H9 (cell line): ENCODE measurements at regions not wholly inside any gene's neighbourhood (a gene's known extent, or its start where the extent isn't known, plus 50 kb on each side); places are given as distances from the start of the nearest gene placed in this dataset.

ENCODE experiments used
- DNase-seq: peaks from one replicate; pipeline ENCODE4 v3.0.0-alpha.2; 2017
- H2AFZ ChIP-seq: one replicate; pipeline ENCODE4 v1.6.1; 2013; ENCODE audit warnings: mild to moderate bottlenecking, low read length, control low read depth, moderate library complexity
- H2AK5ac ChIP-seq: 2 replicates; pipeline ENCODE4 v1.6.1; 2013; ENCODE audit warnings: low read length, control low read depth, mixed read lengths; ENCODE audit not compliant: insufficient read length
- H2BK120ac ChIP-seq: one replicate; pipeline ENCODE4 v1.6.1; 2013; ENCODE audit warnings: low read depth, mild to moderate bottlenecking, low read length, control low read depth, inconsistent platforms; ENCODE audit not compliant: poor library complexity, severe bottlenecking
- H2BK12ac ChIP-seq: 2 replicates; pipeline ENCODE4 v1.6.1; 2013; ENCODE audit warnings: low read length, control low read depth, mixed read lengths, low read depth; ENCODE audit not compliant: insufficient read length
- H2BK15ac ChIP-seq: 2 replicates; pipeline ENCODE4 v1.6.1; 2013; ENCODE audit warnings: low read depth, low read length, control low read depth
- H2BK20ac ChIP-seq: one replicate; pipeline ENCODE4 v1.6.1; 2013; ENCODE audit warnings: low read depth, mild to moderate bottlenecking, low read length, control low read depth, inconsistent platforms; ENCODE audit not compliant: poor library complexity, severe bottlenecking
- H2BK5ac ChIP-seq: 2 replicates; pipeline ENCODE4 v1.6.1; 2013; ENCODE audit warnings: low read length, control low read depth, mixed read lengths; ENCODE audit not compliant: insufficient read length
- H3K14ac ChIP-seq: 2 replicates; pipeline ENCODE4 v1.6.1; 2013; ENCODE audit warnings: low read length, control low read depth; ENCODE audit not compliant: insufficient read depth
- H3K18ac ChIP-seq: 2 replicates; pipeline ENCODE4 v1.6.1; 2013; ENCODE audit warnings: low read depth, mild to moderate bottlenecking, mixed read lengths, low read length, control low read depth; ENCODE audit not compliant: insufficient read length
- H3K23ac ChIP-seq: 2 replicates; pipeline ENCODE4 v1.6.1; 2013; ENCODE audit warnings: low read length, control low read depth, mixed read lengths, low read depth; ENCODE audit not compliant: insufficient read length
- H3K23me2 ChIP-seq: 2 replicates; pipeline ENCODE4 v1.6.1; 2013; ENCODE audit warnings: low read depth, mild to moderate bottlenecking, mixed read lengths, low read length, control low read depth; ENCODE audit not compliant: insufficient read length, poor library complexity, severe bottlenecking
- H3K27ac ChIP-seq: 2 replicates; pipeline ENCODE4 v1.5.1; 2013; ENCODE audit warnings: low read length, control low read depth, mixed read lengths, low read depth; ENCODE audit not compliant: insufficient read length
- H3K27me3 ChIP-seq: 2 replicates; pipeline ENCODE4 v1.6.1; 2013; ENCODE audit warnings: low read length, control low read depth, inconsistent platforms; ENCODE audit not compliant: insufficient read depth
- H3K4ac ChIP-seq: 2 replicates; pipeline ENCODE4 v1.6.1; 2013; ENCODE audit warnings: low read depth, mild to moderate bottlenecking, control low read depth, inconsistent platforms, low read length, moderate library complexity
- H3K4me1 ChIP-seq: 2 replicates; pipeline ENCODE4 v1.6.1; 2013; ENCODE audit warnings: low read length, control low read depth, inconsistent platforms; ENCODE audit not compliant: insufficient read depth
- H3K4me2 ChIP-seq: 2 replicates; pipeline ENCODE4 v1.6.1; 2013; ENCODE audit warnings: low read length, control low read depth, mixed read lengths; ENCODE audit not compliant: insufficient read length, insufficient read depth
- H3K56ac ChIP-seq: 2 replicates; pipeline ENCODE4 v1.6.1; 2013; ENCODE audit warnings: low read depth, mild to moderate bottlenecking, mixed read lengths, low read length, control low read depth; ENCODE audit not compliant: insufficient read length
- H3K79me1 ChIP-seq: 2 replicates; pipeline ENCODE4 v1.6.1; 2013; ENCODE audit warnings: low read depth, mild to moderate bottlenecking, moderate library complexity, low read length, control low read depth, inconsistent platforms; ENCODE audit not compliant: insufficient read depth, poor library complexity, severe bottlenecking
- H3K79me2 ChIP-seq: 2 replicates; pipeline ENCODE4 v1.6.1; 2013; ENCODE audit warnings: low read length, control low read depth, inconsistent platforms; ENCODE audit not compliant: insufficient read depth
- H3K9ac ChIP-seq: 2 replicates; pipeline ENCODE4 v1.6.1; 2013; ENCODE audit warnings: low read length, control low read depth, mixed read lengths; ENCODE audit not compliant: insufficient read length; ENCODE audit errors: extremely low read depth
- H3K9me3 ChIP-seq: one replicate; pipeline ENCODE4 v1.6.1; 2013; ENCODE audit warnings: low read depth, low read length, inconsistent platforms; ENCODE audit not compliant: control insufficient read depth
- H3T11ph ChIP-seq: one replicate; pipeline ENCODE4 v1.6.1; 2013; ENCODE audit warnings: mild to moderate bottlenecking, low read length, control low read depth, inconsistent platforms
- H4K20me1 ChIP-seq: one replicate; pipeline ENCODE4 v1.6.1; 2013; ENCODE audit not compliant: control insufficient read depth, insufficient read length, insufficient read depth
- H4K5ac ChIP-seq: 2 replicates; pipeline ENCODE4 v1.6.1; 2013; ENCODE audit warnings: low read depth, mild to moderate bottlenecking, mixed read lengths, low read length, control low read depth; ENCODE audit not compliant: insufficient read length
- H4K8ac ChIP-seq: replicated peaks from 2 replicates; pipeline ENCODE4 v1.6.1; 2013; ENCODE audit warnings: low read length, control low read depth, mixed read lengths, low read depth; ENCODE audit not compliant: insufficient read length
- H4K91ac ChIP-seq: 2 replicates; pipeline ENCODE4 v1.6.1; 2013; ENCODE audit warnings: low read depth, mild to moderate bottlenecking, moderate library complexity, mixed read lengths, low read length, control low read depth; ENCODE audit not compliant: insufficient read length
- H3K27ac Mint-ChIP-seq, 3 experiments: 2 replicates in 2 of 3; 3 replicates in 1 of 3; pipeline ENCODE4 v1.8.0; 2020 to 2021; ENCODE audit warnings: mixed read lengths in 3 of 3, mild to moderate bottlenecking in 1 of 3, moderate library complexity in 1 of 3
- H3K27me3 Mint-ChIP-seq: 2 replicates; pipeline ENCODE4 v1.8.0; 2021; ENCODE audit warnings: low read depth, mild to moderate bottlenecking, moderate library complexity, mixed read lengths
- H3K36me3 Mint-ChIP-seq, 3 experiments: 2 replicates in 2 of 3; 3 replicates in 1 of 3; pipeline ENCODE4 v1.8.0; 2020 to 2021; ENCODE audit warnings: low read depth in 3 of 3, mixed read lengths in 3 of 3; ENCODE audit not compliant: insufficient read depth in 1 of 3
- H3K4me1 Mint-ChIP-seq, 2 experiments: 2 replicates each; pipeline ENCODE4 v1.8.0; 2020; ENCODE audit warnings: mixed read lengths in 2 of 2
- H3K4me3 Mint-ChIP-seq, 2 experiments: 2 replicates in 1 of 2; 3 replicates in 1 of 2; pipeline ENCODE4 v1.8.0; 2020 to 2021; ENCODE audit warnings: mild to moderate bottlenecking in 2 of 2, mixed read lengths in 2 of 2, moderate library complexity in 1 of 2
- H3K9me3 Mint-ChIP-seq, 2 experiments: 2 replicates in 1 of 2; 3 replicates in 1 of 2; pipeline ENCODE4 v1.8.0; 2020; ENCODE audit warnings: mild to moderate bottlenecking in 2 of 2, mixed read lengths in 2 of 2, moderate library complexity in 1 of 2
- CTCF ChIP-seq: fragments of 200-600 bp; sonication (generic); conservative IDR thresholded peaks from 3 replicates; pipeline ENCODE4 v1.8.0; 2021; ENCODE audit warnings: antibody characterized with exemption, mild to moderate bottlenecking
- WGBS: extraction: QIAGEN DNeasy Blood & Tissue Kit; methylation state at CpG from one replicate; pipeline ENCODE4 v1.1.7; 2013; ENCODE audit warnings: missing lambda C conversion rate, low lambda C conversion rate, mixed read lengths; ENCODE audit not compliant: insufficient read length; ENCODE audit errors: extremely low coverage; 5-methylcytosine and 5-hydroxymethylcytosine counted together

- Mint-ChIP-seq H3K27me3 (peaks cover 2% of the 10 kb centered on the region; the same call in 1 of the 2 replicates), H3K27ac (no peak overlapping the region), H3K4me3 (no peak overlapping the region), H3K9me3 (peaks cover 8 to 14% of the 10 kb centered on the region in 2 experiments), H3K4me1 (no peaks in the 10 kb centered on the region), H3K36me3 (peaks cover 0 to 10% (median 8%) of the 10 kb centered on the region in 3 experiments; a peak in 5 of 7 replicates)
- H3K9ac ChIP-seq = no peak overlapping the region
- no peaks in the 10 kb centered on the region for H4K20me1 ChIP-seq
- no peak overlapping the region for H2AK5ac ChIP-seq
- no peak overlapping the region for H4K8ac ChIP-seq
- H4K5ac ChIP-seq = no peak overlapping the region
- H3K27ac ChIP-seq = no peak overlapping the region
- no peaks in the 10 kb centered on the region for H3K79me2 ChIP-seq
- no peaks in the 10 kb centered on the region for H3K9me3 ChIP-seq
- no peaks in the 10 kb centered on the region for H3K27me3 ChIP-seq
- H3K79me1 ChIP-seq = no peaks in the 10 kb centered on the region
- no peak overlapping the region for H3K4ac ChIP-seq
- H3T11ph ChIP-seq = no peak overlapping the region
- H2BK120ac ChIP-seq = no peak overlapping the region
- no peak overlapping the region for H3K4me2 ChIP-seq
- no peak overlapping the region for H3K18ac ChIP-seq
- H2AFZ ChIP-seq = no peak overlapping the region
- no peak overlapping the region for H2BK12ac ChIP-seq
- H3K4me1 ChIP-seq = no peaks in the 10 kb centered on the region
- TF ChIP-seq CTCF = no peak
- no peak overlapping the region for H2BK20ac ChIP-seq
- no peak overlapping the region for H4K91ac ChIP-seq
- no peak overlapping the region for H3K56ac ChIP-seq
- no peak overlapping the region for H3K23ac ChIP-seq
- no CpG with 5 or more reads among the region's 8 CpGs for WGBS
- DNase-seq = no peak
- H2BK5ac ChIP-seq = no peak overlapping the region
- H3K23me2 ChIP-seq = no peaks in the 10 kb centered on the region
- H3K14ac ChIP-seq = peak overlapping the region; percentile 31; the same call in 1 of the 2 replicates
- no peak overlapping the region for H2BK15ac ChIP-seq
These were observed 279.2 kb upstream of the MKI67 start for GRCh38 chr10:128405450-128405849.
